Heart left ventricle (tissue), 13 donors: ENCODE measurements at regions not wholly inside any gene's neighbourhood (a gene's known extent, or its start where the extent isn't known, plus 50 kb on each side); places are given as distances from the start of the nearest gene placed in this dataset.

Experiments used
- POLR2A ChIP-seq, 2 donors: fragments of 450-650 bp; IDR thresholded peaks; one replicate each; pipeline ENCODE4 v1.6.1; 2017; ENCODE audit warnings: antibody characterized with exemption in 2 of 2, mild to moderate bottlenecking in 2 of 2, moderate library complexity in 2 of 2
- TF ChIP-seq, protein P1 (sequence below), 12 donors: fragments of 200-600 bp; sonication (generic) in 4 of 12; IDR thresholded peaks; one replicate each; pipeline versions ENCODE4 v1.5.0 to v1.8.0; 2018 to 2022; ENCODE audit warnings: antibody characterized with exemption in 12 of 12, mild to moderate bottlenecking in 5 of 12
- donor health status: ischemic (EF 13 %, LVEDD 7.1; RV severe dilation, severe dysfunction).
- donor health status: DM: no; HTN: yes; CAD: no.
- donor health status: DM: no; HTN: no; CAD: no.
- donor health status: ischemic (EF 25% LVEDD 6.9; RV normal size, moderate dysfunction).
- donor health status: ischemic (EF 25% LVEDD 5.7; RV mildly dilated, moderate dysfunction).
- donor health status: ischemic (EF 35%, LVEDD 5.7; RV mildly dilated, moderate dysfunction).
- donor health status: nonischemic (EF 11% LVEDD 7.7; RV severe dilation, severe dysfunction).
- donor health status: DM: yes; HTN: yes; CAD: no.
- donor health status: PGD.
- donor health status: ischemic (EF 29% LVEDD 5.4; RV normal size, mild dysfunction).
- donor health status: nonischemic (EF 23%, LVEDD 6.1; RV moderate dilation, normal function).

DNA sequence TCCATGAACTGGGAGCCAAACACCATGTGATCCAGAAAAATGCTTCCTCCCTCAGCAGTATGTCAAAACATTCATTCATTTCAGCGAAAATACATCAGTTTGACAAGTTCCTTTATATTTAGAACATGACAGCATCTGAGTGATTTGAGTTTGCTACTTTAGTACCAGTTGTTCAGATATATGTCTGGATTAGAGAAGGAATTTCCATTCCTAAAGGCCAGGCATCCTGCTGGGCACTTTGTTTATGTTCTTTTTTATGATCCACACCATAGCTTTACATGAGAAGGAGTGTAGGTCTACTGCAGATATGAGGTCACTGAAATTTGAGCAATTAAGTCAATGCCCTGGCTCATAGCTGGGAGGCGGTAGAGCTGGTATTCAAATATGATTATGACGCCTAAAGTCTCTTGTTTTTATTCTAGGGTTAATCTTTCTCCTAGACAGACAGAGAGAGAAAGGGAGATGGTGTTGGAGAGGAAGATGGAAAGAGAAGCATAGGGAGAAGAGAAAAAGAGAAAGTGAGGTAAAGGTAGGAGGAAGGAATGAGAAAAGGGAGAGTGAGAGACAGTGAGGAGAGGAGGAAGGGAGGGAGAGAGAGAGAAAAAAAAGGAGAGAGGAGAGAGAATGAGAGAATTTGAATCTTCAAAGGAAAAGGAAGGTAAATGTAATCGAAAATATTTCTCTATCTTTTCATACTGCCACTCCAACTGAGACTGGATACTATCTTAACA lies 839.5 kb upstream of the FANCL start:
- no peak for TF ChIP-seq POLR2A (IDR thresholded peaks at IDR 0.05)
- TF ChIP-seq, protein P1, sequence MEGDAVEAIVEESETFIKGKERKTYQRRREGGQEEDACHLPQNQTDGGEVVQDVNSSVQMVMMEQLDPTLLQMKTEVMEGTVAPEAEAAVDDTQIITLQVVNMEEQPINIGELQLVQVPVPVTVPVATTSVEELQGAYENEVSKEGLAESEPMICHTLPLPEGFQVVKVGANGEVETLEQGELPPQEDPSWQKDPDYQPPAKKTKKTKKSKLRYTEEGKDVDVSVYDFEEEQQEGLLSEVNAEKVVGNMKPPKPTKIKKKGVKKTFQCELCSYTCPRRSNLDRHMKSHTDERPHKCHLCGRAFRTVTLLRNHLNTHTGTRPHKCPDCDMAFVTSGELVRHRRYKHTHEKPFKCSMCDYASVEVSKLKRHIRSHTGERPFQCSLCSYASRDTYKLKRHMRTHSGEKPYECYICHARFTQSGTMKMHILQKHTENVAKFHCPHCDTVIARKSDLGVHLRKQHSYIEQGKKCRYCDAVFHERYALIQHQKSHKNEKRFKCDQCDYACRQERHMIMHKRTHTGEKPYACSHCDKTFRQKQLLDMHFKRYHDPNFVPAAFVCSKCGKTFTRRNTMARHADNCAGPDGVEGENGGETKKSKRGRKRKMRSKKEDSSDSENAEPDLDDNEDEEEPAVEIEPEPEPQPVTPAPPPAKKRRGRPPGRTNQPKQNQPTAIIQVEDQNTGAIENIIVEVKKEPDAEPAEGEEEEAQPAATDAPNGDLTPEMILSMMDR (IDR thresholded peaks at IDR 0.05), result no peak
